ENCODE measurements at regions not wholly inside any gene's neighbourhood (a gene's known extent, or its start where the extent isn't known, plus 50 kb on each side); places are given as distances from the start of the nearest gene placed in this dataset.
A peak's percentile ranks its signal among the peaks of the same experiment; 100 is the strongest.

GRCh38 chr9:107161338-107161737, 121.7 kb upstream of the RAD23B start:
- no peak for DNase-seq (ENCODE audit: low read depth in 2 of 2, low spot score in 1 of 2)

- DNase-seq (ENCODE audit: low read depth in 2 of 2, low spot score in 1 of 2) = no peak
Observed at GRCh38 chr9:107163370-107163769, 119.7 kb upstream of the RAD23B start.

- no peak for DNase-seq (ENCODE audit: low read depth in 2 of 2, low spot score in 1 of 2)
Observed at GRCh38 chr9:107169796-107170195, 113.3 kb upstream of the RAD23B start.

GRCh38 chr9:107170801-107171200, 112.3 kb upstream of the RAD23B start:
- no peak for DNase-seq (ENCODE audit: low read depth in 2 of 2, low spot score in 1 of 2)

GRCh38 chr9:107172160-107172978, 110.7 kb upstream of the RAD23B start:
- DNase-seq (ENCODE audit: low read depth in 2 of 2, low spot score in 1 of 2) = peak; percentile 5 to 30

- DNase-seq (ENCODE audit: low read depth in 2 of 2, low spot score in 1 of 2) = no peak
Observed at GRCh38 chr9:107172979-107173347, 110.1 kb upstream of the RAD23B start.

GRCh38 chr9:107173422-107174180, 109.5 kb upstream of the RAD23B start:
- no peak for DNase-seq (ENCODE audit: low read depth in 2 of 2, low spot score in 1 of 2)

GRCh38 chr9:107174441-107174840, 108.6 kb upstream of the RAD23B start:
- no peak for DNase-seq (ENCODE audit: low read depth in 2 of 2, low spot score in 1 of 2)

- DNase-seq (ENCODE audit: low read depth in 2 of 2, low spot score in 1 of 2) = no peak
Observed at GRCh38 chr9:107175041-107175440, 108.0 kb upstream of the RAD23B start.

- no peak for DNase-seq (ENCODE audit: low read depth in 2 of 2, low spot score in 1 of 2)
Observed at GRCh38 chr9:107175816-107176435, 107.2 kb upstream of the RAD23B start.

- DNase-seq (ENCODE audit: low read depth in 2 of 2, low spot score in 1 of 2) = no peak
Observed at GRCh38 chr9:107176436-107177151, 106.5 kb upstream of the RAD23B start.

- no peak for DNase-seq (ENCODE audit: low read depth in 2 of 2, low spot score in 1 of 2)
Observed at GRCh38 chr9:107177243-107177839, 105.7 kb upstream of the RAD23B start.

GRCh38 chr9:107177857-107178256, 105.2 kb upstream of the RAD23B start:
- DNase-seq (ENCODE audit: low read depth in 2 of 2, low spot score in 1 of 2) = no peak

GRCh38 chr9:107178293-107178692, 104.8 kb upstream of the RAD23B start:
- no peak for DNase-seq (ENCODE audit: low read depth in 2 of 2, low spot score in 1 of 2)

GRCh38 chr9:107180206-107180605, 102.9 kb upstream of the RAD23B start:
- DNase-seq (ENCODE audit: low read depth in 2 of 2, low spot score in 1 of 2) = no peak

GRCh38 chr9:107183176-107183575, 99.9 kb upstream of the RAD23B start:
- DNase-seq (ENCODE audit: low read depth in 2 of 2, low spot score in 1 of 2) = no peak

GRCh38 chr9:107188376-107188775, 94.7 kb upstream of the RAD23B start:
- no peak for DNase-seq (ENCODE audit: low read depth in 2 of 2, low spot score in 1 of 2)

- DNase-seq (ENCODE audit: low read depth in 2 of 2, low spot score in 1 of 2) = no peak
Observed at GRCh38 chr9:107190061-107190935, 92.8 kb upstream of the RAD23B start.

GRCh38 chr9:107190936-107191290, 92.2 kb upstream of the RAD23B start:
- DNase-seq (ENCODE audit: low read depth in 2 of 2, low spot score in 1 of 2) = no peak

- no peak for DNase-seq (ENCODE audit: low read depth in 2 of 2, low spot score in 1 of 2)
Observed at GRCh38 chr9:107193251-107193650, 89.8 kb upstream of the RAD23B start.

Data from stimulated activated CD8-positive, alpha-beta memory T cell treated with anti-CD3 and anti-CD28 coated beads, Interleukin-4, amount 100 ng/mL, for 1 hour (primary cell).